PC-9 (cell line): ENCODE measurements at regions not wholly inside any gene's neighbourhood (a gene's known extent, or its start where the extent isn't known, plus 50 kb on each side); places are given as distances from the start of the nearest gene placed in this dataset.
"Not testable (repeated sequence)": the region's sequence is repeated elsewhere in the genome, so short reads cannot be mapped to it uniquely, and the experiment has no call there.

Experiments used
- BruUV-seq: library from RNA; stranded (reverse); fragments of 400-500 nt; replicated peaks from 2 replicates; lab custom pipeline; 2021; lab: Mats Ljungman, UMichigan
- CTCF ChIA-PET: fragments of 300-600 bp; sonication (Branson Sonifier 250); formaldehyde crosslinking; loops from one replicate; lab custom pipeline; 2022; ENCODE audit warnings: antibody characterized with exemption; lab: Charles Lee
- POLR2A ChIA-PET: fragments of 300-600 bp; sonication (Branson Sonifier 250); formaldehyde crosslinking; loops from one replicate; lab custom pipeline; 2022; ENCODE audit warnings: antibody characterized with exemption; ENCODE audit not compliant: unreplicated experiment; lab: Charles Lee
- DNase-seq, 2 experiments: peaks; one replicate each; pipeline versions ENCODE4 v3.0.0 to v3.0.0-alpha.2; 2015 to 2022; ENCODE audit warnings: mixed read lengths in 1 of 2
- H2AFZ ChIP-seq: fragments of 200-600 bp; sonication (generic); 2 replicates; pipeline ENCODE4 v1.8.1; 2017; ENCODE audit warnings: antibody characterized with exemption
- H3F3A ChIP-seq: fragments of 200-600 bp; sonication (generic); 2 replicates; pipeline ENCODE4 v1.8.1; 2017; ENCODE audit warnings: antibody characterized with exemption, mild to moderate bottlenecking, low read depth; ENCODE audit not compliant: insufficient read depth
- H3K27ac ChIP-seq: fragments of 200-600 bp; sonication (generic); 2 replicates; pipeline ENCODE4 v1.6.1; 2016; ENCODE audit warnings: mixed run types
- H3K27me3 ChIP-seq: fragments of 200-600 bp; sonication (generic); 2 replicates; pipeline ENCODE4 v1.6.1; 2016; ENCODE audit warnings: low read depth, mixed run types; ENCODE audit not compliant: insufficient read depth
- H3K36me3 ChIP-seq: fragments of 200-600 bp; sonication (generic); 2 replicates; pipeline ENCODE4 v1.6.1; 2016; ENCODE audit warnings: low read depth, mixed run types
- H3K4me1 ChIP-seq: fragments of 200-600 bp; sonication (generic); replicated peaks from 2 replicates; pipeline ENCODE4 v1.6.1; 2016; ENCODE audit warnings: mixed run types; ENCODE audit not compliant: insufficient read depth
- H3K4me2 ChIP-seq: fragments of 200-600 bp; sonication (generic); 2 replicates; pipeline ENCODE4 v1.6.1; 2017; ENCODE audit warnings: mixed run types
- H3K4me3 ChIP-seq: fragments of 200-600 bp; sonication (generic); 2 replicates; pipeline ENCODE4 v1.6.1; 2016; ENCODE audit warnings: mixed run types
- H3K79me2 ChIP-seq: fragments of 200-600 bp; sonication (generic); 2 replicates; pipeline ENCODE4 v1.6.1; 2017; ENCODE audit warnings: low read depth, mixed run types
- H3K9me2 ChIP-seq: fragments of 200-600 bp; sonication (generic); 2 replicates; pipeline ENCODE4 v1.8.1; 2017; ENCODE audit warnings: mild to moderate bottlenecking; ENCODE audit not compliant: insufficient read depth
- H3K9me3 ChIP-seq: fragments of 200-600 bp; sonication (generic); 2 replicates; pipeline ENCODE4 v1.8.1; 2016; ENCODE audit warnings: low read depth; ENCODE audit not compliant: insufficient read depth
- H4K20me1 ChIP-seq: fragments of 200-600 bp; sonication (generic); 2 replicates; pipeline ENCODE4 v1.8.1; 2017; ENCODE audit not compliant: insufficient read depth
- CTCF ChIP-seq: fragments of 200-600 bp; sonication (generic); conservative IDR thresholded peaks from 2 replicates; pipeline ENCODE4 v1.6.1; 2017; ENCODE audit warnings: mixed run types, antibody characterized with exemption, mild to moderate bottlenecking, moderate library complexity
- EZH2 ChIP-seq: fragments of 200-600 bp; sonication (generic); IDR thresholded peaks from 2 replicates; pipeline ENCODE4 v1.8.0; 2017; ENCODE audit warnings: antibody characterized with exemption, low read depth
- intact Hi-C: fragments of 100-400 bp; cut with micrococcal nuclease; formaldehyde crosslinking; loops from one replicate; pipeline ENCODE4 v1.10.0; 2022; ENCODE audit not compliant: unreplicated experiment

GRCh38 chr2:163086940-163087339 is 248.4 kb upstream of the KCNH7 start:
- ChIA-PET CTCF (no interaction called here), POLR2A (no interaction called here)
- BruUV-seq, result no TSS peak
- intact Hi-C loops, result no loop called here
- DNase-seq, result no peak
- Histone ChIP-seq H3K9me3 (no peaks in the 10 kb centered on the region), H3K4me3 (no peak overlapping the region), H3K27ac (no peak overlapping the region), H3K36me3 (no peaks in the 10 kb centered on the region), H4K20me1 (no peaks in the 10 kb centered on the region), H2AFZ (no peak overlapping the region), H3K9me2 (no peaks in the 10 kb centered on the region), H3K27me3 (no peaks in the 10 kb centered on the region), H3K4me2 (no peak overlapping the region), H3F3A (no peaks in the 10 kb centered on the region), H3K4me1 (no peaks in the 10 kb centered on the region), H3K79me2 (no peaks in the 10 kb centered on the region)
- no peak for TF ChIP-seq EZH2
- no peak for TF ChIP-seq CTCF

- H4K20me1 ChIP-seq, H3K27ac ChIP-seq, H3K4me3 ChIP-seq, H3K4me1 ChIP-seq, POLR2A ChIA-PET, H3K9me2 ChIP-seq, CTCF ChIA-PET, H3F3A ChIP-seq, H3K36me3 ChIP-seq, intact Hi-C loops, BruUV-seq, H3K79me2 ChIP-seq, H2AFZ ChIP-seq, H3K27me3 ChIP-seq, H3K4me2 ChIP-seq, DNase-seq, H3K9me3 ChIP-seq: not testable (repeated sequence)
Measured at GRCh38 chr2:163085366-163086024, 246.9 kb upstream of the KCNH7 start.

GRCh38 chr2:163081754-163082153 is 243.2 kb upstream of the KCNH7 start:
- BruUV-seq, result no TSS peak
- Histone ChIP-seq H3K79me2 (no peaks in the 10 kb centered on the region), H3K27ac (no peak overlapping the region), H3K27me3 (no peaks in the 10 kb centered on the region), H3K4me1 (no peaks in the 10 kb centered on the region), H3K4me2 (no peak overlapping the region), H3K9me2 (no peaks in the 10 kb centered on the region), H3K36me3 (no peaks in the 10 kb centered on the region), H3K4me3 (no peak overlapping the region), H3F3A (no peaks in the 10 kb centered on the region), H2AFZ (no peak overlapping the region), H4K20me1 (no peaks in the 10 kb centered on the region), H3K9me3 (no peaks in the 10 kb centered on the region)
- DNase-seq, result no peak
- TF ChIP-seq CTCF, result no peak
- no peak for TF ChIP-seq EZH2
- intact Hi-C loops, result no loop called here
- ChIA-PET POLR2A (no interaction called here), CTCF (no interaction called here)

- intact Hi-C loops, result no loop called here
- Histone ChIP-seq H3K4me3 (no peak overlapping the region), H3K9me3 (no peaks in the 10 kb centered on the region), H3K4me1 (no peaks in the 10 kb centered on the region), H3K27me3 (no peaks in the 10 kb centered on the region), H2AFZ (no peak overlapping the region), H3F3A (no peaks in the 10 kb centered on the region), H4K20me1 (no peaks in the 10 kb centered on the region), H3K4me2 (no peak overlapping the region), H3K9me2 (no peaks in the 10 kb centered on the region), H3K79me2 (no peaks in the 10 kb centered on the region), H3K36me3 (no peaks in the 10 kb centered on the region), H3K27ac (no peak overlapping the region)
- BruUV-seq, result no TSS peak
- no peak for DNase-seq
- TF ChIP-seq CTCF, result no peak
- TF ChIP-seq EZH2, result no peak
- ChIA-PET POLR2A (no interaction called here), CTCF (no interaction called here)
Measured at GRCh38 chr2:163077241-163077640, 238.7 kb upstream of the KCNH7 start.
